Hematopoietic multipotent progenitor cell (in vitro differentiated cells): ENCODE measurements at regions not wholly inside any gene's neighbourhood (a gene's known extent, or its start where the extent isn't known, plus 50 kb on each side); places are given as distances from the start of the nearest gene placed in this dataset.
"Not testable (repeated sequence)": the region's sequence is repeated elsewhere in the genome, so short reads cannot be mapped to it uniquely, and the experiment has no call there.

Experiments used
- DNase-seq, 3 donors: peaks; one replicate each; pipeline ENCODE4 v3.0.0-alpha.2; 2011 to 2015; ENCODE audit warnings: low read depth in 2 of 3, low spot score in 2 of 3

DNA sequence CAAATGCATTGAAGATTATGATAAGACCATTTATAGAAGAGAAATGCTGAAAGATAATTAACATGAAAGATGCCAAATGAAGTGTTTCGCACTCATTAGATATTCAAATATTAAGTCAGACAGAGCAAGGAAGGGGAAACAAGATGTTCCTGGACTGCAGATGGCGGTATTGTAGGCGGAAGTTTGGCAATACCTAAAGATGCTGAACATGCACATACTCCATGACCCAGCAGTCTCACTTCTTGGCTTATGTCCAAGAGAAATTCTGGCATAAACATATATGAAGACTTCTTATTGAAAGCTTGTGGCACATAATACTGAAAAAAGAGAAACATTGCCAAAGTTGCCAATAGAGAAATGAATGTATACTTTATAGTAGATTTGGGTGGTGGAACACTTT lies 325.4 kb upstream of the SEMA3C start:
- peak in 1 of 3 donors; percentile 19 for DNase-seq

DNA sequence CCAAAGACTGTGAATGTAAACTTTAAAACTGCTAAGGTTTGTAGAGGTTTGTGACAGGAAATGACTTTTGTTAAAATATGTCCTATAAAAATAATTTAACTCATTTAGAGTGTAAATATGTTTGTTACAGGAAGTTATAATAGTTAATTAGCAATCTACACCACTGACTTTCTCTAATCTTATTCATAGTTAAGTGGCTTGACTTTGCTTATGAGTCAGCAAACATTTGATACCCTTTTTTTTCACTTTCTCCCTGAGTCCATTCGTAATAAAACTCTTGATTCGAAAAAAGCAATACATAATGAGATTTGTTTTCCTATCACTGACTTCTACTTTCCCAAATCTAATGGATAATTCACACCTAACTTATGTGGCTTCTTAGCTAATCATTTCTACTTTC lies 317.7 kb upstream of the SEMA3C start:
- DNase-seq = no peak

DNA sequence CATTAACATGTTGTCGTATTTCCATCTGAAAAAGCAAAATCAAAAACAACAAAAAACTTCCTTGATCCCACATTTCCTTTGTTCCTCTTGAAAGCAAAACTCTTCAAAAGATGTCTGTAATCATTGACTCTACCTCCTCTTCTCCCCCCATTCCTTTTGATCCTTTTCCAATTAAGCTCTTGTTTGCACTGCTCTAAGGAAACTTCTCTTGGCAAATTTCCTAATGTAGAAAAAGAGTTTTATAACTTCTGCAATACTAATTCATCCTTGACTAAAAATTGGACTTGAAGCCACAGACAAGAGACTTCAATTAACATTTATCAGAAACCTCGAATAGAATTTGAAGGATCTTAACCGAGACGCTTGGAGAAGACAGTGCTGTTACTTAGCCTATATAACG lies 317.1 kb upstream of the SEMA3C start:
- no peak for DNase-seq

DNA sequence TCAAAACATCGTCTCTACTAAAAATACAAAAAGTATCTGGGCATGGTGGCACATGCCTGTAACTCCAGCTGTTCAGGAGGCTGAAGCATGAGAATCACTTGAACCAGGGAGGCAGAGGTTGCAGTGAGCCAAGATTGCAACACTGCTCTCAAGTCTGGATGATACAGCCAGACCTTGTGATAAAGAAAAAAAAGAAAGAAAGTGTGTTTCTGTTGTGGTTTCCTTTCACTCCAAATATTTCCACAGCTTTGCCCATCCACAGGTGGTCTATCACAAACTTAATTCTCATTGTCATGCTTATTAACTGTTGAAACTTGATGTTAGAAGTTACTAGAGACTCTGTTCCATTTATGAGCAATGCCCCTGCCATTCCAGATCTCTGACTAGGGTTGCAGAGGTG lies 316.0 kb upstream of the SEMA3C start:
- DNase-seq = peak in 1 of 3 donors; percentile 29

DNA sequence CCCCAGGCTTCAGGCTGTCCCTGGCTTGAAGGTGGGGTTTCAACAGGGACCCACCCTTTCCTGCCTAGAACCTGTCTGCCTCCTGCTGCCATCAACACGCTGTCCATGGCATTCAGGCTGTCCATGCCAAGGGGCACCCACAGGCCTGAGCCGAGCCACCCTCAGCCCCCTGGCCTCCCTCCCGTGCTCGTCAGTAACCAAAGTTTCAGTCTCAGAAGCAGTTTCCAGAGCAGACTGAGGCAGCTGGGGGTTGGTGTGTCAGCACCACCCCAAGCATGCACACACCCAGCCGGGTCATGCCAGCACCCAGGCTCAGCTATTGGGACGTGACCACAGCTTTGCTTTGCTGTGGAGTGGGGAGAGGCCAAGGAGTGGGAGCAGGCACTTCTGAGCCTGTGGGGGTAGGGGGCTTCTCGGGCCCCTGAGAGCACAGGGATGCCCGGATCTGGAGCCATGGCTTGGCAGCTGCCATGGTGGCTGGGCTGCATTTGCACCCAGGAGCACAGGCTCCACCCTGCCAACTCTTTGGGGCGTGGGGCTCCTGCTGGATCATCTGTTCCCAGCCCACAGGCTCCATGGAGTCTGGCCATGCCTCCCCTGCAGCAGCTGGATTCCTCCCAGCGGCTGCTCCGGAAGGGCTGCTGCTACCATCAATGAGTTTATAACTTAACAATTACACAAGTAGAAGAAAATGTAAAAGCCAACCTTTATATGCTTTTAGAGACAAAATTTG lies 314.5 kb upstream of the SEMA3C start:
- DNase-seq = no peak

DNA sequence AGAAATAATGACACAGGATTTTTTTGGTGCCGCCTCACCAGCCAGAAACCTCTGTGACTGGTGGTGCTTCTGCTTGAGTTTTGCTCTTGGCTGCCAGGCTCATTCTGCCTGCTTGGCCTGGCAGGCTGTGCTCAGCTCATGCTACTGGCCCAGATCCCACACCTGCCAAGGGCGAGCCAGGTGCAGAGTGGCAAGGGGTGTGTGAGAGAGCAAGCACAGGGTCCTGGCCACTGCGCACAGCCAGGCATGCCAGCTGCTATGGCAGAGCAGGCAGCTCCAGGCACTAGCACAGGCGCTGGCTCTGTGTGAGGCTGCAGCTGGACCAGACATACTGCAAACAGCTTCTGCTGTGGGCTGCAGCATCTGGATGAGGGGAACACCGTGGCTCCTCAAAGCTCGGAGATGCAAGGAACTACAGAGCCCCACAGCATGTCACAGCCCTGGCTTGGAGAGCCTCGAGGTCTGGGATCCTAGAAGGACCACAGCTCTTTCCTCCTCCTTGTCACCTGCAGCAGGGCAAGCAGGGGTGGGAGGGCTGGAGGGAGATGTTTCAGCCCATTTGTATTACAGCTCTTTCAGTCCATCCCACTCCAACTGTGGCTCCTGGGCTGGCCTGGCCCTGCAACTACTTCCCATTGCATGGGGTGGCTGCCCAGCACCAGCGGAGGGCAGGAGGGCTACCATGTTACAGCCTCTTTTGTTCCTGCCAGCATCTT lies 313.4 kb upstream of the SEMA3C start:
- DNase-seq = no peak

DNA sequence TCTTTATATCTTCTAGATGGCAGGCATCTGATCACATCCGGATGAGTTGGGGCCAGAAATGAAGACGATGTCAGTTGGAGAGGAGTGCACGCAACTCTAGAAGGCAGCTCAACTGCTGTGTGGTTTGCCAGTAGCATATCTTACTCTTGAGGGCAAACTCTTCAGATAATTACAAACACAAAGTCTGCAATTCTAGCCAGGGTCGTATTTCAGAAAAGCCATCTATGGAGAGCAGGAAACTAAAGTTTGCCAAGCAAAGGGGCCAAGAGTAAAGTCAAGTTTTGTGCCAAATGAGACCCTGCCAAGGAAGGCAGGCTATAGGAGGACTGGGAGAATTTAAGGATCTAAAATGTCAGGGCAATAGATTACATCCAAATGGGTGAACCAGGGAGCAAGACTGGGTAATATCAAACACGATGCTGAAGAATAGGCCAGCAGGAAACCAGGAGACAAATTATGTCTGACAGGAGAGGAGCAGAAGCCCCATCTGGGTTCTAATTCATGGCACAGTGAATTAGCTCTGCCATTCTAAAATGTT lies 312.5 kb upstream of the SEMA3C start:
- DNase-seq = peak in 1 of 3 donors; percentile 32

DNA sequence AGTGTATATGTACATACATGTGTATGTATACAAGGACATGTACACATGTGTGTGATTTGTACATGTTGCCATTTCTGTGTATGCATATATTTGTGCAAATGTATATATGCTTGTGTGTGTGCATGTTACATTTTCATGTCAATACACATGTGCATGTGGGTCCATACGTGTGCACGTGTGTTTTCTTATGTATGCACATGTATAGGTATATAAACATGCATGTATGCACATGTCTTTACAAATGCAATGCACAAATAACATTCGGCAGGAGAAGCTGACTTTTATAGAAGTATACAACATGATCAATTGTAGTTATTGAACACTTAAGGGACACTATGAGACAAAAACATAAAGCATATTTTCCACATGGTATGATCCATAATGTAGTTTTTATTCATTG lies 307.4 kb upstream of the SEMA3C start:
- DNase-seq = no peak

DNA sequence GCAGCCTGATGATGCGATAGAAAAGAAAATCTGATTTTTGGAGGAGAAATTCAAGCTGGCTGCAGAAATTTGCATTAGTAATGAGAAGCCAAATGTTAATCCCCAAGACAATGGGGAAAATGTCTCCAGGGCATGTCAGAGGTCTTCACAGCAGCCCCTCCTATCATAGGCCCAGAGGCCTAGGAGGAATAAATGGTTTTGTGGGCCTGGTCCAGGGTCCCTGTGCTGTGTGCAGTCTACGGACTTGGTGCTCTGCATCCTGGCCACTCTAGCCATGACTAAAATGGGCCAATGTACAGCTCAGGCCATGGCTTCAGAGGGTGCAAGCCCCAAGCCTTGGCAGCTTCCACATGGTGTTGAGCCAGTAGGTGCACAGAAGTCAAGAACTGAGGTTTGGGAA lies 303.8 kb upstream of the SEMA3C start:
- not testable (repeated sequence) for DNase-seq

DNA sequence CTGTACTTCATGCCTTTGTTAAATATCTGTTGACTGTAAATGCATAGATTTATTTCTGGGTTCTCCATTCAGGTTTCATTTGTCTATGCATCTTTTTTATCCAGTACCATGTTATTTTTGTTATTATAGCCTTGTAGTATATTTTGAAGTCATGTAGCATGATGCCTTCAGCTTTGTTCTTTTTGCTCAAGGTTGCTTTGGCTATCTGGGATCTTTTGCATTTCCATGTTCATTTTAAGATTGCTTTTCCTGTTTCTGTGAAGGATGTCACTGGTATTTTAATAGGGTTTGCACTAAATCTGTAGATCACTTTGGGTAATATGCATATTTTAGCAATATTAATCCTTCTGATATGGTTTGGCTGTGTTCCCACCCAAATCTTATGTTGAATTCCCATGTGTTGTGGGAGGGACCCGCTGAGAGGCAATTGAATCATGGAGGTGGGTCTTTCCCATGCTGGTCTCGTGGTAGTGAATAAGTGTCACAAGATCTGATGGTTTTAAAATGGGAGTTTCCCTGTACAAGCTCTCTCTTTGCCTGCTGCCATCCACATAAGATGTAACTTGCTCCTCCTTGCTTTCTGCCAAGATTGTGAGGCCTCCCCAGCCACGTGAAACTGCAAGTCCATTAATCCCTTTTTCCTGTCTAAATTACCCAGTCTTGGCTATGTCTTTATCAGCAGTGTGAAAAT lies 302.8 kb upstream of the SEMA3C start:
- no peak for DNase-seq

DNA sequence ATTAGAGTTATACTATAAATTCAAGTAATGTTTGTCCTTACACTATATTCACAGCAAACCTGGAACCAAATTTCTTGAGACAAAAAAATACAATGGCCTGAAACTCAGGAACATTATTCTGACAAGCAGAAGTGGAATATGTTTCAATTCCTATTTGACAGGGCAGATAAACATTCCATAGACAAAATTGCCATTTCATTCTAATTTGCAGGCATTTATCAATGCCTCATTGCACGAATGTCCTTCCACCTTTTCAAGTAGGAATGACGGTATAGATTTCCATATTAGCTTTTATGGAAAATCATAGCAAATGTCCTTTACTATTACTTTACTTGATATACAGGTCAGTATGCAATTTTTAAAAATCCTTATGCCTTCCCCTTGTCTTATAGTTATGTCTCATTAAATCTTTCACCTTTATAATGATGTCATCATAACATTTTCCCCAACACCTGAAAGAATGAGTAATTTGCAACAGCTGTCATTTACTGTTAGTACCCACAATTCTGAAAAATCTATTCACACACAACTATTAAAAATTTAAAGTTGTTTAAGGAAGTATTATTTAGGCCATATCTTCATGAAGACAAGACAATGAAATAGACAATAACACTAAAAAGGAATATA lies 299.7 kb upstream of the SEMA3C start:
- no peak for DNase-seq

DNA sequence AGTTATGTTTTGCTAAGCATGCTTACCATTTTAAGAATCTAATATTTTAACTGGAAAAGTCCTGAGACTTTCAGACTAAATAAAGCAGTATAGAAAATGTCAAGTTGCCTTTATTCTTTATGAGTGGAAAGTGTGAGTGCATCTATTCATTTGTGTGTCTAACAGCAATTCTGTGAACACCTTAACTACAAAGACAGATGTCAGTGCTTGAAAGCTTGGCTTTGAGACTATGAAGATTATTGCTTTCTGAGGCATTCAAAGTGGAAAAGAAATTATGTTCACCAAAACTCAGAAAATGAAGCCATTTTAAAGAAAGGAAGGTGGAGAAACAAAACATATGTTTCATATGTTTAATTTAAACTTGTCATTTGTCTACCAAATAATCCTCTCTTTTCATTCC lies 294.5 kb upstream of the SEMA3C start:
- DNase-seq = no peak

DNA sequence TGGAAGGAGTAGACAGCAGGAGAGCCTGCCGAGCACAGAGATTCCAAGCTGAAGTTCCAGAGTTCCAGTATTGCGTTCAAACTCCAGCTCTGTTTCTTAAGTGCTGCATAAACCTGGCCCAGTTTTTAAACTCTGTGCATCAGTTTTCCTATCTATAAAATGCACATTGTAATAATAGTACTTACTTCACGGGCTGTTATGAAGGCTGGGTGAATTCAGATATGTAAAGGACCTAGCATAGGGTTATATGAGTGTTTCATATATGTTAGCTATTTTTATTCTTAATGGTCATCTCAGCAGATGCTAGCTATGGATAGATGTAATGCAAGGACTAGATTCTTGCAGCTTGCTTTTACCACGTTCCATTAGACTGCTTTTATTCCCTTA lies 293.1 kb upstream of the SEMA3C start:
- no peak for DNase-seq

DNA sequence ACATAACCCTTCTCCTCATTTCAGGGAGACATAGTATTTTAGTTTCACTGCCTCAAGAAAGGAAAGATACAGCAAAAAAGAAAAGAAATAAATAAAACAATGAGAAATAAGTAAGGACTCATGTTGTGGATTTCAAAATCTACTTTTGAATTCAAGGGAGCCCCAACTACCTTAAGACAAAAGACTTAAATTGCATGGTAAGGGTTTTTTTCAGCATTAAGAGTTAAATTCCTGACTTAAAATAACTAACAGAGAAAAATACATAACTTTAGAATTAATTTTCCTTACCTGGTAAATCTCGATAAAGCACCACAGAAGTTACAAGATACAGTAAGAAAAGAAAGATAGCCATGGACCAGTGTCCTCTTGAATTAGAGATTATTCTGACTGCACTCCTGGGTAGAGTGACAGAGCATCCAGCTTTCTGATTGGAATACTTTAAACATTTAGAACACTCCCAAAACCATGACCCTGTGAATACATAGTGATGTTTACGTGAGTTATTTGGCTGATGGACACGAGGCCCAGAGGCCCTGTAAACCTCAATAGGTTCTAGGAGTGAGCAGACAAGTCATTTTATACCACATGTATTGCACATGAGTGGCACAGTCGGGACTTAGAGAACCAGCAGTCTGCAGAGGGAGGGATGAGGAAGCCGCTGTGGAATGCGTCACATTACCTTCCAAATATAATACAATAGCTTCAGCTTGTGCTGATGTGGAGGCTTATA lies 292.5 kb upstream of the SEMA3C start:
- DNase-seq = peak in 1 of 3 donors; percentile 26

DNA sequence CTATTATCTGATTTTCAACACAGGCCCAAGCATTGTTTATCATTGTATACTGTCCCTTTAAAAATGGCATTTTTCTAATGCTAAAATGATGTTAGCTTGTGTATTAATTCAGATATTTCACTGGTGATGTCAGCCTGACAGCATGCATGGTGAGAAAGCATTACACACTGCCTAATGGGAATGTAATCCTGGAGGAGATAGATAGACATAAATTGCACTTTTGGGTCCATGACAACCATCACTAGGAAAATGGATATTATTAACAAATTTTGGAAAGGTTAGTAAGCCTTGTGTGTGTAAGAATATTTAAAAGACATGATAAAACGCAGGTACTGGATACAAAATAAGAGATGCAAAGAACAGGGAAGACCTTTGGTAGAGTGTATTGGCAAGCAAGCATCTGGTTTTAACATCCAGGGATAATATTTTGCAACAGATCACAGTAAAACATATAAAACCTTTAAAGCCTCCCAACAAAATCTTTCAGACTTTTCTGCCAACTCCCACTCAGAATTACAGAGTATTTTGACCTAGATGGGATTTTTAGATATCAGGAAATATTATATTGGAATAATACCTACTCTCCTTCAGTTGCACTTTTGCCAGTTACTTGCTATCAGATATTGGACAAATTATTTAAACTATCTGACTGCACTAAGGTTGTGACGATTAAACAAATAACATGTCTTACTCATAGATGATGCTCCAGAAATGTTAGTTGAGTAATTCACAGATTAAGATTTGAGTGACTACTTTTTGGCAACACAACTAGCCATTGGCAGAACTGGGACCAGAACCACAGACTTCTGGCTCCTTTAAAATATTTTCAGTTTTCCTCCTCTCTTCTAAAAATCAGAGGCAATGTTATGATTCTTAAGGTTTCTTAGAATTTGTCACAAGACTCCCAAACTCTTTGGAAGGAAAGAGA lies 291.6 kb upstream of the SEMA3C start:
- no peak for DNase-seq

DNA sequence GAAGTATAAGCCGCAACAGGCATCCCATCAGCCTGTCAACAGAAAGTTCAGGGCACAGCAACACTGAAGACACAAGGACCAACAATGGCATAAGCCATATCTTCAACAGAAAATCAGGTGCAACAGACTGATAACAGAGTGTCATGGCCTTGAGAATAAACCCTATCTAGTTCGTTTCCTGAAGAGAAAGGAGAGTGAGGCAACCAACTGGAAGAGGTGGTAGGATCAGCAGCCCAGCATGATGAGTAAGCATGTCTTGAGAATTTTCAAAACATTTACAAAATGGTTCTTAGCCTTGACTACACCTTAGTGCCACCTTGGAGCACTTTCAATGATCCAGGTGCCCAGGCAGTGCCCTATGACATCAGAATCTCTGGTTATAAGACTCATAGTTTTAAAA lies 290.2 kb upstream of the SEMA3C start:
- DNase-seq = peak in 1 of 3 donors; percentile 51

DNA sequence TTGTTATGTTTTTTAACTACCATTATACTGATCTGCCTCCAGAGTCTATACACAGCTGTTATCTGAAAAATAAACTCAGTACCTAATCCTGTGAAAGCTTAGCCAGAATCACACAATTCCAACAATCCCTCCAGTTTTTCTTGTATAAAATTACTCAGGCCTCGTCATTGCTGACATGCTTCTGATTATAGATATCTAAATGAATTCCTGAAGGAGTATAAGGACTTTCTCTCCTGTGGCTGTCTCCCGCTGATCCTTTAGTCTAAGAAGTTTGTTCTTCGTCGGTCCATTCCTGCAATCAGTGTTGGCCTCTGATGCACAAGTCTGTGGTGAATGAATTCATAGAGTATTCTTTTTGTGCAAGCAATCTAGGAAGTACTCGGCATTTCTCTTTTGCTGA lies 288.9 kb upstream of the SEMA3C start:
- DNase-seq = no peak

DNA sequence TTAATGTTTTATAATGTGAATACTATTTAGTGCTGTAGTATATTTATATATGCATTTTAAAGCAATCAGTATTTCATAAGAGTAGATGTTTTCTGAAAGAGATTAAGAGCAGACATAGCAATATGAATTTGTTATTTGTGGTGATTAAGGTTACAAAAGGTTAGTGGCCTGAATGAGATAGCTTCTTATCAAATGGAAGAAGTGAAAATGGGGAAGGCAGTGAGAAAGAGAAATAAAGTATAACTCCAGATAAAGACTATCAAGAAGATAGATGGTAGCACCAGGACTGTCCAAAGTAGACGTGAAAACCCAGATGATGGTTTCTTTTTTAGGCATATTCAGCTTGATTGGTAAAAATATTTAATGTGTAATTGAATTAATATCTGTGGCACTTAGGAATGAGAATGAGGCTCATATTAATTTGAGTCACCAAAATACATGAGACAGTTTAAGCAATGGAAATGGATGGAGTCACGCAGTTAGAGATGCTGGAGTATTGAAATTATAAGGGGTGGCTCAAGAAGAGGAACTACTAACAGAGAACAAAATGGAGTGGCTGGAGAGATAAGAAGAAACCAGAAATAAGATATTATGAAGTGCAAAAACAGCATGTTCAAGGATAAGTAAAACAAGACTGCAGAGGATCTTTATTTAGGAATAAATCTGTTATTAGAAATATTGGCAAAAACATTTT lies 288.0 kb upstream of the SEMA3C start:
- peak in 1 of 3 donors; percentile 50 for DNase-seq

DNA sequence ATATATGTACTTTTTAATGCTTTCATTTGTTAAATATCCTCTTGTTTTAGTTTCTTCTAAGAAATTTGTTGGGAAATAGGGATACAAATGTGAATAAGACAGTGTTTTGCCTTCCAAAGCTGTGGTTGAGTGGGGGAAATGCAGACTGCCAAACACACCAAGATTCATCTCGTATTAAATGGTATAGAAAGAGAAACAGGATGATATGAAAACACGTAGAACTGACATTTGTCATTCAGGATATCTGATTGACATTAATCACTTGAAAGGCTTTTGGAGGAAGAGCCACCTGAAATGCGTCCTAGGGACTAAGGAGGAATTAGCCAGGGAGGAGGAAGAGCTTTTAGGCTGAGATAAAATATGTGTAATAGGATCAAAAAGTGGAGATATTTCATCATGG lies 287.4 kb upstream of the SEMA3C start:
- no peak for DNase-seq
